Right lobe of liver (tissue), 4 donors: ENCODE measurements at regions not wholly inside any gene's neighbourhood (a gene's known extent, or its start where the extent isn't known, plus 50 kb on each side); places are given as distances from the start of the nearest gene placed in this dataset.

Experiments used
- POLR2A ChIP-seq: fragments of 450-650 bp; IDR thresholded peaks from one replicate; pipeline ENCODE4 v1.6.1; 2017; ENCODE audit warnings: antibody characterized with exemption, mild to moderate bottlenecking
- TF ChIP-seq, protein P1 (sequence below), 4 donors: fragments of 200-600 bp in 3 of 4; fragments of 450-650 bp in 1 of 4; IDR thresholded peaks; one replicate each; pipeline versions ENCODE4 v1.5.1 to v1.8.0; 2016 to 2022; ENCODE audit warnings: antibody characterized with exemption in 4 of 4, mild to moderate bottlenecking in 2 of 4
- donor health status: DM: no; HTN: no; CAD: no.
- donor health status: DM: no; HTN: no; CAD: no.
- donor health status: DM: no; HTN: yes; CAD: no.

DNA sequence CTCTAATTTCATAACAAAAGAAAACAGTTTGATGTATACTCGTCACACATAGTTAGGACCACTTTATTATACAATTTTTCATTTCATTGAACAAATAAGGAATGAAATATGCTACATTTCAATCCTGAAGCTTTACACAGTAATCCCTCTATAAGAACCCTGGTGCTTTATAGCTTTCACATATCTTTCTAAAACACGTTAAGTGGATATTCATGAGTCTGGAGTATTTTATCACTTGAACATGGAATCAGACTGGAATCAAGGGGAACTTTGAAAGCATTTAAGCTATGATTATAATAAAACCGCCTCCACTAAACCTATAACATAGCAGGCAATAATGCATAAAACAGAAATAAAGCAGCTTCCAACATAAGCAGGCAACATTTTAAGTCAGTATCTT is 476.6 kb downstream of the COL11A1 start:
- TF ChIP-seq, protein P1, sequence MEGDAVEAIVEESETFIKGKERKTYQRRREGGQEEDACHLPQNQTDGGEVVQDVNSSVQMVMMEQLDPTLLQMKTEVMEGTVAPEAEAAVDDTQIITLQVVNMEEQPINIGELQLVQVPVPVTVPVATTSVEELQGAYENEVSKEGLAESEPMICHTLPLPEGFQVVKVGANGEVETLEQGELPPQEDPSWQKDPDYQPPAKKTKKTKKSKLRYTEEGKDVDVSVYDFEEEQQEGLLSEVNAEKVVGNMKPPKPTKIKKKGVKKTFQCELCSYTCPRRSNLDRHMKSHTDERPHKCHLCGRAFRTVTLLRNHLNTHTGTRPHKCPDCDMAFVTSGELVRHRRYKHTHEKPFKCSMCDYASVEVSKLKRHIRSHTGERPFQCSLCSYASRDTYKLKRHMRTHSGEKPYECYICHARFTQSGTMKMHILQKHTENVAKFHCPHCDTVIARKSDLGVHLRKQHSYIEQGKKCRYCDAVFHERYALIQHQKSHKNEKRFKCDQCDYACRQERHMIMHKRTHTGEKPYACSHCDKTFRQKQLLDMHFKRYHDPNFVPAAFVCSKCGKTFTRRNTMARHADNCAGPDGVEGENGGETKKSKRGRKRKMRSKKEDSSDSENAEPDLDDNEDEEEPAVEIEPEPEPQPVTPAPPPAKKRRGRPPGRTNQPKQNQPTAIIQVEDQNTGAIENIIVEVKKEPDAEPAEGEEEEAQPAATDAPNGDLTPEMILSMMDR (IDR thresholded peaks at IDR 0.05), result no peak
- TF ChIP-seq POLR2A, result no peak
